ENCODE measurements at regions not wholly inside any gene's neighbourhood (a gene's known extent, or its start where the extent isn't known, plus 50 kb on each side); places are given as distances from the start of the nearest gene placed in this dataset.

DNA sequence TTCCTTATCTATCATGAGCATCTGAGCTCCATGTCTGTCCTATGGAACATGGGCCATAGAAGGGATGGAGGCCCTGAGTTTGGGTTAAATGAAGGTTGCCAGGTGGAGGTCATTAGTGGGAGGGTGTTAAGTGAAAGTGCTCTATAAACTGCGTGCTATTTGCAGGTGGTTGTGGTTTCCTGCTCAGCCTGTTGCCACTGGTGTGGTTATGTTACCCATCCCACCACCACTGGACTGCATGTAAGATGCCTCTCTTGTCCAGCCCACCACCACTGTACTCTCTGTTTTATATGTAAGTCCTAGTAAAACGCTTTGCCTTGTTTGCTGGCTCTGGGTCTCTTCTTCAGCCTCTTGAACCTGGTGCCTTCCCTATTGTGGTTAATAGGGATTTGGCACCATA, 711.2 kb downstream of the SORCS3 start:
- POLR2A ChIA-PET: no interaction called here
- no peak for TF ChIP-seq SP1 (IDR thresholded peaks at IDR 0.05)
- no peak for TF ChIP-seq BHLHE40 (IDR thresholded peaks at IDR 0.05; ENCODE audit: borderline replicate concordance)
- TF ChIP-seq ARNT (IDR thresholded peaks at IDR 0.05): no peak
- TF ChIP-seq FOXM1 (IDR thresholded peaks at IDR 0.05; ENCODE audit: borderline replicate concordance): no peak
- TF ChIP-seq, protein P1, sequence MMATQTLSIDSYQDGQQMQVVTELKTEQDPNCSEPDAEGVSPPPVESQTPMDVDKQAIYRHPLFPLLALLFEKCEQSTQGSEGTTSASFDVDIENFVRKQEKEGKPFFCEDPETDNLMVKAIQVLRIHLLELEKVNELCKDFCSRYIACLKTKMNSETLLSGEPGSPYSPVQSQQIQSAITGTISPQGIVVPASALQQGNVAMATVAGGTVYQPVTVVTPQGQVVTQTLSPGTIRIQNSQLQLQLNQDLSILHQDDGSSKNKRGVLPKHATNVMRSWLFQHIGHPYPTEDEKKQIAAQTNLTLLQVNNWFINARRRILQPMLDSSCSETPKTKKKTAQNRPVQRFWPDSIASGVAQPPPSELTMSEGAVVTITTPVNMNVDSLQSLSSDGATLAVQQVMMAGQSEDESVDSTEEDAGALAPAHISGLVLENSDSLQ (IDR thresholded peaks at IDR 0.05): no peak
- TF ChIP-seq SUZ12 (IDR thresholded peaks at IDR 0.05): no peak
- no peak for TF ChIP-seq FOXK2 (IDR thresholded peaks at IDR 0.05)
- no peak for TF ChIP-seq TARDBP (IDR thresholded peaks at IDR 0.05)
- TF ChIP-seq ZNF384 (IDR thresholded peaks at IDR 0.05): no peak
- TF ChIP-seq FOXA1 (IDR thresholded peaks at IDR 0.05): no peak
- no peak for TF ChIP-seq LEF1 (IDR thresholded peaks at IDR 0.05; ENCODE audit: borderline replicate concordance)
- no peak for TF ChIP-seq ELF4 (IDR thresholded peaks at IDR 0.05)
- TF ChIP-seq HDGF (IDR thresholded peaks at IDR 0.05; ENCODE audit: borderline replicate concordance): no peak
- TF ChIP-seq L3MBTL2 (conservative IDR thresholded peaks at IDR 0.05): no peak
- TF ChIP-seq NFRKB (IDR thresholded peaks at IDR 0.05): no peak
- no peak for TF ChIP-seq CTBP1 (IDR thresholded peaks at IDR 0.05; ENCODE audit: borderline replicate concordance)
- DNase-seq (ENCODE audit: extremely low spot score): no peak
- CTCF ChIA-PET: no interaction called here

DNA sequence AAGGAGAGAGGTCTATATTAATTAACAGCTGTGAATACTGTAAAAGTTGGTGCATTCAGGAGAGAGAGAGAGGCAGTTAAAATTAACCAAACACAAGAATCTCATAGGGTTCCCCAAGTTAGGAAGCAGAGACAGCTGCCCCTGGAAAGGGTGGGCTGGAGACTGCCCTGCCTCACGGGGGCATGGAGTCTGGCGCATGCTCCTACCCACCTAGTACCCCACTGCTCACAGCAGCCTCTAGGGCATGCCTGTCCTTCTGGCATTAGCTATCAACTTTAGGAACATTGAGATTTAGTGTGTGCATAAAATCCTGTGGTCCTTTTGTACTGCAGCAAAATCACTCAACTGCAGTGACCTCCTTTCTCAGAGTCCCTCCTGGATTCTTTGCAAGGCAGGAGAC, 710.1 kb downstream of the SORCS3 start:
- ChIA-PET CTCF (no interaction called here), POLR2A (no interaction called here)
- TF ChIP-seq CTBP1 (IDR thresholded peaks at IDR 0.05; ENCODE audit: borderline replicate concordance) (no peak), HDGF (IDR thresholded peaks at IDR 0.05; ENCODE audit: borderline replicate concordance) (no peak), SUZ12 (IDR thresholded peaks at IDR 0.05) (no peak), FOXA1 (IDR thresholded peaks at IDR 0.05) (no peak), ELF4 (IDR thresholded peaks at IDR 0.05) (no peak), BHLHE40 (IDR thresholded peaks at IDR 0.05; ENCODE audit: borderline replicate concordance) (no peak), L3MBTL2 (conservative IDR thresholded peaks at IDR 0.05) (no peak)
- TF ChIP-seq, protein P1 (IDR thresholded peaks at IDR 0.05): no peak
- no peak for DNase-seq (ENCODE audit: extremely low spot score)

GRCh38 chr10:105347487-105347886, 706.4 kb downstream of the SORCS3 start:
- ChIA-PET CTCF (no interaction called here), POLR2A (no interaction called here)
- no peak for DNase-seq (ENCODE audit: extremely low spot score)
- TF ChIP-seq SUZ12 (IDR thresholded peaks at IDR 0.05) (no peak), L3MBTL2 (conservative IDR thresholded peaks at IDR 0.05) (no peak), BHLHE40 (IDR thresholded peaks at IDR 0.05; ENCODE audit: borderline replicate concordance) (no peak)

DNA sequence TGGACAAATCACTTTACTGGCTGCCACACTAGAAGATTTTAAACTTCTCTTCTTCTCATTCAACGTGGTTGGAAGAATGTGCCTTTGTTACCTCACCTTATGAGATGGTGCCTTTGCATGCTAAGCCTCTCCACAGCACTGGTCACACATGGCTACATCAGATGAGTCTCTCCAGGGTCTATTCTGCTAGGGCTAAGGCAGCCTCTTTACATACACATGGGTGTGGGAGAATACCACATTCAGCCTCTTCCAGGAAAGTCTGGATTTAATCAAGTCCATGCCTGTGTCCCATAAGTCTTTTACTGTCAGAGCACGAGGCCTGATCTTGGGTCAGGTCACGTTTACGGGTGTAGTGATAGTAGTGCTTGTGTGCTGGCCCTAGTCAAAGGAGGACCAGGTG, 701.5 kb downstream of the SORCS3 start:
- ChIA-PET CTCF (no interaction called here), POLR2A (no interaction called here)
- no peak for TF ChIP-seq FOXK2 (IDR thresholded peaks at IDR 0.05)
- no peak for TF ChIP-seq ZNF384 (IDR thresholded peaks at IDR 0.05)
- no peak for TF ChIP-seq SUZ12 (IDR thresholded peaks at IDR 0.05)
- TF ChIP-seq LEF1 (IDR thresholded peaks at IDR 0.05; ENCODE audit: borderline replicate concordance): no peak
- no peak for TF ChIP-seq L3MBTL2 (conservative IDR thresholded peaks at IDR 0.05)
- no peak for TF ChIP-seq TARDBP (IDR thresholded peaks at IDR 0.05)
- no peak for DNase-seq (ENCODE audit: extremely low spot score)

DNA sequence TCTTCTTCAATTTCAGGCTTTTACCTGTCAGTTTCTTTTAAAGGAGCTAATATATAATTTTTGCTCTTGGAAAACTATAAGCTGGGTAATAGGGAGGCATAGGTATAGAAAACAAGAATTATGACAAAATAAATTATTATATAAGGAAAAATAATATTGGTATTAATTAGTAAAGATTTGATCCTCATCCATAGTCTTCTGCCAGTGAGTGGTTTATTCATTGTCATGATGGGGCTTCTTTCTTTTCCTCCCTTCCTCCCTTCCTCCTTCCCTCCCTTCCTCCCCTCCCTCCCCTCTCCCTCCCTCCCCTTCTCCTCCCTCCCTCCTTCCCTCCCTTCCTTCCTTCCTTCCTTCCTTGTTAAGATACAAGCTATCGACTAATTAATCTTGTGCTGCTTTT, 698.6 kb downstream of the SORCS3 start:
- no peak for DNase-seq (ENCODE audit: extremely low spot score)
- CTCF ChIA-PET: no interaction called here
- TF ChIP-seq SP1 (IDR thresholded peaks at IDR 0.05) (no peak), LEF1 (IDR thresholded peaks at IDR 0.05; ENCODE audit: borderline replicate concordance) (no peak), CTBP1 (IDR thresholded peaks at IDR 0.05; ENCODE audit: borderline replicate concordance) (no peak), SUZ12 (IDR thresholded peaks at IDR 0.05) (no peak), FOXM1 (IDR thresholded peaks at IDR 0.05; ENCODE audit: borderline replicate concordance) (no peak), FOXA1 (IDR thresholded peaks at IDR 0.05) (no peak)
- TF ChIP-seq, protein P1 (IDR thresholded peaks at IDR 0.05): no peak
- POLR2A ChIA-PET: no interaction called here

DNA sequence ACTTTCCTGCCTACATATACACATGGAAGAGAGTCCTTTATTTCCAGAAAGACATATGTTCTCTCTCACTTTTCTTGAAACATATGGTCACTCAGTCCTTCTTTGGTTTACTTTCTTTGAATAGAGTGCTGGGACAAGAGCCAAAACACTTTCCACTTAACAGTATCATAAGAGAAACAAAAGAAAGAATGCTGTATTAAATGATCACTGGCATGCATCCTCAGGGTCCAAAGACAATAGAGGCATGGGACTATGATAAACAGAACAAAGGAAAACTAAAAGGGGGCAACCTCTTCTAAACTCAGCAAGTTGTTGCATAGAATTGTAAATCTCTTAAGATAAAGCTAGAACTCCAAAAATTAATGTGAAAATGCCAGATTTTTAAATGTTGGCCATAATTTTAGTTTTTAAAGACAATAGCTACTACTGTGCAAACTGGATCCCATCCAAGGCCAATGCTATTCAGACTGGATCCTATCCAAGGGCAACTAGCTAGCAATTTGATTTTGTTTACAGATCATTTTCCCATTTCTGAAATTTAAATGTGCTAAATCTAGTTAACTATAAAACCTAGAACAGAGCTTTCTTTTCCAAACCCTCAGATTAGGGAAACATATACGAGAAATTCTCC, 687.5 kb downstream of the SORCS3 start:
- ChIA-PET POLR2A (no interaction called here), CTCF (no interaction called here)
- TF ChIP-seq FOXA1 (IDR thresholded peaks at IDR 0.05): no peak
- TF ChIP-seq CTBP1 (IDR thresholded peaks at IDR 0.05; ENCODE audit: borderline replicate concordance): no peak
- no peak for TF ChIP-seq HDGF (IDR thresholded peaks at IDR 0.05; ENCODE audit: borderline replicate concordance)
- TF ChIP-seq NFRKB (IDR thresholded peaks at IDR 0.05): no peak
- no peak for TF ChIP-seq ARNT (IDR thresholded peaks at IDR 0.05)
- TF ChIP-seq ZNF384 (IDR thresholded peaks at IDR 0.05): no peak
- TF ChIP-seq, protein P1 (IDR thresholded peaks at IDR 0.05): no peak
- no peak for TF ChIP-seq LEF1 (IDR thresholded peaks at IDR 0.05; ENCODE audit: borderline replicate concordance)
- no peak for DNase-seq (ENCODE audit: extremely low spot score)

Data from HEK293T (cell line).